PC-9 (cell line): ENCODE measurements at regions not wholly inside any gene's neighbourhood (a gene's known extent, or its start where the extent isn't known, plus 50 kb on each side); places are given as distances from the start of the nearest gene placed in this dataset.

Experiments used
- BruUV-seq: library from RNA; stranded (reverse); fragments of 400-500 nt; replicated peaks from 2 replicates; lab custom pipeline; 2021; lab: Mats Ljungman, UMichigan
- CTCF ChIA-PET: fragments of 300-600 bp; sonication (Branson Sonifier 250); formaldehyde crosslinking; loops from one replicate; lab custom pipeline; 2022; ENCODE audit warnings: antibody characterized with exemption; lab: Charles Lee
- POLR2A ChIA-PET: fragments of 300-600 bp; sonication (Branson Sonifier 250); formaldehyde crosslinking; loops from one replicate; lab custom pipeline; 2022; ENCODE audit warnings: antibody characterized with exemption; ENCODE audit not compliant: unreplicated experiment; lab: Charles Lee
- DNase-seq, 2 experiments: peaks; one replicate each; pipeline versions ENCODE4 v3.0.0 to v3.0.0-alpha.2; 2015 to 2022; ENCODE audit warnings: mixed read lengths in 1 of 2
- H2AFZ ChIP-seq: fragments of 200-600 bp; sonication (generic); 2 replicates; pipeline ENCODE4 v1.8.1; 2017; ENCODE audit warnings: antibody characterized with exemption
- H3F3A ChIP-seq: fragments of 200-600 bp; sonication (generic); 2 replicates; pipeline ENCODE4 v1.8.1; 2017; ENCODE audit warnings: antibody characterized with exemption, mild to moderate bottlenecking, low read depth; ENCODE audit not compliant: insufficient read depth
- H3K27ac ChIP-seq: fragments of 200-600 bp; sonication (generic); 2 replicates; pipeline ENCODE4 v1.6.1; 2016; ENCODE audit warnings: mixed run types
- H3K27me3 ChIP-seq: fragments of 200-600 bp; sonication (generic); 2 replicates; pipeline ENCODE4 v1.6.1; 2016; ENCODE audit warnings: low read depth, mixed run types; ENCODE audit not compliant: insufficient read depth
- H3K36me3 ChIP-seq: fragments of 200-600 bp; sonication (generic); 2 replicates; pipeline ENCODE4 v1.6.1; 2016; ENCODE audit warnings: low read depth, mixed run types
- H3K4me1 ChIP-seq: fragments of 200-600 bp; sonication (generic); replicated peaks from 2 replicates; pipeline ENCODE4 v1.6.1; 2016; ENCODE audit warnings: mixed run types; ENCODE audit not compliant: insufficient read depth
- H3K4me2 ChIP-seq: fragments of 200-600 bp; sonication (generic); 2 replicates; pipeline ENCODE4 v1.6.1; 2017; ENCODE audit warnings: mixed run types
- H3K4me3 ChIP-seq: fragments of 200-600 bp; sonication (generic); 2 replicates; pipeline ENCODE4 v1.6.1; 2016; ENCODE audit warnings: mixed run types
- H3K79me2 ChIP-seq: fragments of 200-600 bp; sonication (generic); 2 replicates; pipeline ENCODE4 v1.6.1; 2017; ENCODE audit warnings: low read depth, mixed run types
- H3K9me2 ChIP-seq: fragments of 200-600 bp; sonication (generic); 2 replicates; pipeline ENCODE4 v1.8.1; 2017; ENCODE audit warnings: mild to moderate bottlenecking; ENCODE audit not compliant: insufficient read depth
- H3K9me3 ChIP-seq: fragments of 200-600 bp; sonication (generic); 2 replicates; pipeline ENCODE4 v1.8.1; 2016; ENCODE audit warnings: low read depth; ENCODE audit not compliant: insufficient read depth
- H4K20me1 ChIP-seq: fragments of 200-600 bp; sonication (generic); 2 replicates; pipeline ENCODE4 v1.8.1; 2017; ENCODE audit not compliant: insufficient read depth
- CTCF ChIP-seq: fragments of 200-600 bp; sonication (generic); conservative IDR thresholded peaks from 2 replicates; pipeline ENCODE4 v1.6.1; 2017; ENCODE audit warnings: mixed run types, antibody characterized with exemption, mild to moderate bottlenecking, moderate library complexity
- EZH2 ChIP-seq: fragments of 200-600 bp; sonication (generic); IDR thresholded peaks from 2 replicates; pipeline ENCODE4 v1.8.0; 2017; ENCODE audit warnings: antibody characterized with exemption, low read depth
- intact Hi-C: fragments of 100-400 bp; cut with micrococcal nuclease; formaldehyde crosslinking; loops from one replicate; pipeline ENCODE4 v1.10.0; 2022; ENCODE audit not compliant: unreplicated experiment

DNA sequence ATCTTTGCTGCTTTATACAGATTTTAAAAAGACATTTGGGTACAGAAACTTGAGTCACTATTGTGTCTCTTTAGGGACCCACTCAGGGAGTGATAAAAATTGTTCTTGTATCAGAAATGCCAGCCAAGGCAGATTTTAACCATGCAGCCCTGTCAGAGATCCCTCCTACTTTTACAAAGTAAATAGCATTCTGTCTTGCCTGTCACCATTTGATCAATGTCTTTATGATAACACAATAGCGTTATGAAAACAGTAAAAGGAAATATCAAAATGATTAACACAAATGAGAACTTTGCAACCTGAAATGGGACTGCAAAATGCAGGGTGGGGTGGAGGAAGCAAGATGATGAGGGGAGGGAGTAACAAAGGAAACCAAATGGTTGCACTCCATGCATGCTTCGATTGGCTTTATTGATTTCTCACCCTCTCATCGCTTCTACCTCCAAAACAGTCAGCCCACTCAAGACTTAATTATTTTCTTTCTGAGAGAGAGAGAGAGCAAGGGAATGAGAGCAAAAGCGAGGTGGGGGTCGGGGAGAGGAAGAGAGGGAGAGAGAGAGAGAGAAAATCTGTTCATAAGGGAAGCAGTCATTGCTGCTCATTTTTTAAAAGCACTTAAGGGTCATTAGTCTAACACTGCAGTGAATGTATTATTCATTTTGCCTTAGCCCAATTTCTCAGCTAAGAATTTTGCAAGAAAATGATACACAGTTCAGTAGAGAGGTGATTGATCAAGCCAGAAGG lies 576.5 kb downstream of the CSNK1G3 start:
- intact Hi-C loops = no loop called here
- no peaks in the 10 kb centered on the region for H3F3A ChIP-seq
- no TSS peak for BruUV-seq
- no peaks in the 10 kb centered on the region for H3K36me3 ChIP-seq
- H3K79me2 ChIP-seq = no peaks in the 10 kb centered on the region
- no peak overlapping the region for H2AFZ ChIP-seq
- H3K4me2 ChIP-seq = no peak overlapping the region
- POLR2A ChIA-PET = no interaction called here
- H3K9me2 ChIP-seq = no peaks in the 10 kb centered on the region
- H3K27ac ChIP-seq = no peak overlapping the region
- no peaks in the 10 kb centered on the region for H3K9me3 ChIP-seq
- CTCF ChIA-PET = no interaction called here
- no peak overlapping the region for H3K4me3 ChIP-seq
- no peaks in the 10 kb centered on the region for H3K4me1 ChIP-seq
- no peak for TF ChIP-seq CTCF
- TF ChIP-seq EZH2 = no peak
- DNase-seq = no peak
- H3K27me3 ChIP-seq = no peaks in the 10 kb centered on the region
- H4K20me1 ChIP-seq = no peaks in the 10 kb centered on the region

DNA sequence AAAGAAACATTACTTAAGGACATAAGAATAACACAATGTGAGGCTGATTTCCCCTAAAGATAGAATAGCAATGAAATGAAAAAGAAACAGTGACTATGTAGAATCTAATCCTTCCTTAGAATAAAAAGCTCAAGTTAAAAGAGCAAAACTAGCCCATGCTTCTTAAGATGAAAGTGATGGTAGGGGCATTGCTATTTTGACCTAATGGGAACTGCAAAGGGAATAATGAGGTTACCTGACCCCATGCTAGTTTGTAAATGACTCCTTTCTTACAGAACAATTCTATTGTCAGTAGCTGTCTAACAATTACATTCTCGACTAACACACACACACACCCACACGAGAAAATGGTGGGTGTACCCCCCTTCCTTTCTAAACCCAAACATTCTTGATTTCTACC lies 575.8 kb downstream of the CSNK1G3 start:
- Histone ChIP-seq H3K79me2 (no peaks in the 10 kb centered on the region), H4K20me1 (no peaks in the 10 kb centered on the region), H3K4me3 (no peak overlapping the region), H3K27ac (no peak overlapping the region), H3K9me2 (no peaks in the 10 kb centered on the region), H3K4me2 (no peak overlapping the region), H3K9me3 (no peaks in the 10 kb centered on the region), H3K27me3 (no peaks in the 10 kb centered on the region), H3F3A (no peaks in the 10 kb centered on the region), H3K36me3 (no peaks in the 10 kb centered on the region), H3K4me1 (no peaks in the 10 kb centered on the region), H2AFZ (no peak overlapping the region)
- ChIA-PET POLR2A (no interaction called here), CTCF (no interaction called here)
- TF ChIP-seq EZH2 (no peak), CTCF (no peak)
- intact Hi-C loops = no loop called here
- no peak for DNase-seq
- BruUV-seq = no TSS peak

GRCh38 chr5:124080256-124080655 lies 568.3 kb downstream of the CSNK1G3 start:
- Histone ChIP-seq H3F3A (no peaks in the 10 kb centered on the region), H3K4me1 (no peaks in the 10 kb centered on the region), H2AFZ (no peak overlapping the region), H3K36me3 (no peaks in the 10 kb centered on the region), H3K9me2 (no peaks in the 10 kb centered on the region), H3K79me2 (no peaks in the 10 kb centered on the region), H3K9me3 (no peaks in the 10 kb centered on the region), H3K4me3 (no peak overlapping the region), H3K27ac (no peak overlapping the region), H3K4me2 (no peak overlapping the region), H3K27me3 (no peaks in the 10 kb centered on the region), H4K20me1 (no peaks in the 10 kb centered on the region)
- ChIA-PET CTCF (no interaction called here), POLR2A (no interaction called here)
- intact Hi-C loops = no loop called here
- BruUV-seq = no TSS peak
- no peak for TF ChIP-seq EZH2
- TF ChIP-seq CTCF = no peak
- no peak for DNase-seq
